NCI-H69 (cell line): ENCODE measurements at regions not wholly inside any gene's neighbourhood (a gene's known extent, or its start where the extent isn't known, plus 50 kb on each side); places are given as distances from the start of the nearest gene placed in this dataset.

ENCODE experiments used
- DNase-seq: peaks from one replicate; lab custom pipeline; 2025; lab: John Stamatoyannopoulos, UW

GRCh38 chr4:135684001-135684400 is 1482.4 kb upstream of the PABPC4L start:
- no peak for DNase-seq

GRCh38 chr4:135672202-135672601 is 1470.6 kb upstream of the PABPC4L start:
- no peak for DNase-seq

GRCh38 chr4:135670548-135670947 is 1469.0 kb upstream of the PABPC4L start:
- DNase-seq = peak; percentile 4
